SK-N-SH (cell line): ENCODE measurements at regions not wholly inside any gene's neighbourhood (a gene's known extent, or its start where the extent isn't known, plus 50 kb on each side); places are given as distances from the start of the nearest gene placed in this dataset.

ENCODE experiments used
- CTCF ChIA-PET: fragments of 300-600, 350-600 bp; formaldehyde crosslinking; extraction: SDS; loops from one replicate; lab custom pipeline; 2021; lab: Yijun Ruan, JAX
- POLR2A ChIA-PET: fragments of 350-600 bp; sonication (Branson Sonifier 250); formaldehyde crosslinking; extraction: SDS; loops from one replicate; lab custom pipeline; 2020; ENCODE audit warnings: antibody characterized with exemption, inconsistent platforms; lab: Yijun Ruan, JAX
- DNase-seq: peaks from one replicate; pipeline ENCODE4 v3.0.0; 2012
- H2AFZ ChIP-seq: fragments of 200-600 bp; sonication (generic); 2 replicates; pipeline ENCODE4 v1.8.1; 2016; ENCODE audit warnings: antibody characterized with exemption, mild to moderate bottlenecking, low read depth
- H3F3A ChIP-seq: fragments of 200-600 bp; sonication (generic); replicated peaks from 2 replicates; pipeline ENCODE3; 2016; ENCODE audit warnings: antibody characterized with exemption, mild to moderate bottlenecking; ENCODE audit not compliant: insufficient read depth
- H3K27ac ChIP-seq, 2 experiments: fragments of 200-500 bp in 1 of 2; fragments of 200-600 bp in 1 of 2; sonication (Bioruptor generic) in 1 of 2; sonication (generic), shearing (Covaris generic) in 1 of 2; 2 replicates each; pipeline versions ENCODE4 v1.5.1 to v1.6.1; 2014 to 2016; ENCODE audit warnings: low read depth in 2 of 2, inconsistent platforms in 1 of 2, low read length in 1 of 2, mild to moderate bottlenecking in 1 of 2, mixed read lengths in 1 of 2
- H3K27me3 ChIP-seq: fragments of 200-600 bp; sonication (generic), shearing (Covaris generic); 2 replicates; pipeline ENCODE4 v1.6.1; 2016; ENCODE audit warnings: mixed run types; ENCODE audit not compliant: insufficient read depth
- H3K36me3 ChIP-seq, 2 experiments: fragments of 200-500 bp in 1 of 2; fragments of 200-600 bp in 1 of 2; sonication (Bioruptor generic) in 1 of 2; sonication (generic) in 1 of 2; replicated peaks in 1 of 2; 2 replicates each; pipeline versions ENCODE3 to v1.5.1; 2014 to 2016; ENCODE audit warnings: low read length in 1 of 2, mild to moderate bottlenecking in 1 of 2; ENCODE audit not compliant: insufficient read depth in 2 of 2, control insufficient read depth in 1 of 2
- H3K4me1 ChIP-seq, 2 experiments: fragments of 200-500 bp in 1 of 2; fragments of 200-600 bp in 1 of 2; sonication (Bioruptor generic) in 1 of 2; sonication (generic), shearing (Covaris generic) in 1 of 2; 2 replicates each; pipeline versions ENCODE4 v1.5.1 to v1.6.1; 2014 to 2016; ENCODE audit warnings: low read depth in 1 of 2, low read length in 1 of 2, mixed run types in 1 of 2; ENCODE audit not compliant: insufficient read depth in 2 of 2, control insufficient read depth in 1 of 2
- H3K4me2 ChIP-seq: fragments of 200-600 bp; sonication (generic), shearing (Covaris generic); 2 replicates; pipeline ENCODE4 v1.6.1; 2017; ENCODE audit warnings: mixed run types
- H3K4me3 ChIP-seq, 2 experiments: fragments of 200-500 bp in 1 of 2; fragments of 200-600 bp in 1 of 2; sonication (Bioruptor generic) in 1 of 2; sonication (generic), shearing (Covaris generic) in 1 of 2; 2 replicates each; pipeline versions ENCODE4 v1.5.1 to v1.8.1; 2014 to 2016; ENCODE audit warnings: low read depth in 2 of 2, inconsistent platforms in 1 of 2, low read length in 1 of 2, mild to moderate bottlenecking in 1 of 2, mixed read lengths in 1 of 2, moderate library complexity in 1 of 2
- H3K79me2 ChIP-seq: fragments of 200-600 bp; sonication (generic); 2 replicates; pipeline ENCODE4 v1.8.1; 2017; ENCODE audit warnings: mild to moderate bottlenecking; ENCODE audit not compliant: insufficient read depth
- H3K9ac ChIP-seq: fragments of 200-600 bp; sonication (generic); 2 replicates; pipeline ENCODE4 v1.6.1; 2017; ENCODE audit warnings: mixed run types
- H3K9me2 ChIP-seq: fragments of 200-600 bp; sonication (generic); 2 replicates; pipeline ENCODE4 v1.6.1; 2017; ENCODE audit warnings: mixed run types
- H3K9me3 ChIP-seq: fragments of 200-600 bp; sonication (generic); 2 replicates; pipeline ENCODE4 v1.6.1; 2017; ENCODE audit warnings: mixed run types, mild to moderate bottlenecking, moderate library complexity
- H4K20me1 ChIP-seq: fragments of 200-600 bp; sonication (generic); 2 replicates; pipeline ENCODE4 v1.6.1; 2017; ENCODE audit warnings: mild to moderate bottlenecking, mixed run types; ENCODE audit not compliant: insufficient read depth
- ELF1 ChIP-seq: IDR thresholded peaks from 2 replicates; pipeline ENCODE4 v1.4.0; 2012
- EZH2phosphoT487 ChIP-seq: fragments of 200-600 bp; sonication (generic); IDR thresholded peaks from 2 replicates; pipeline ENCODE4 v1.6.1; 2017; ENCODE audit warnings: low read depth, mixed run types, mild to moderate bottlenecking, antibody characterized with exemption, moderate library complexity, borderline replicate concordance
- FOXM1 ChIP-seq: IDR thresholded peaks from 2 replicates; pipeline ENCODE4 v1.4.0; 2012; ENCODE audit warnings: low read depth, mild to moderate bottlenecking
- GATA2 ChIP-seq: sonication (generic); formaldehyde crosslinking; IDR thresholded peaks from 2 replicates; pipeline ENCODE4 v1.5.0; 2020; ENCODE audit warnings: mild to moderate bottlenecking, missing genetic modification reagents
- JUND ChIP-seq: IDR thresholded peaks from 2 replicates; pipeline ENCODE4 v1.4.0; 2012
- MEF2A ChIP-seq: IDR thresholded peaks from 2 replicates; pipeline ENCODE4 v1.4.0; 2012; ENCODE audit warnings: low read depth, borderline replicate concordance
- POLR2AphosphoS5 ChIP-seq: IDR thresholded peaks from 2 replicates; pipeline ENCODE4 v1.6.1; 2012; ENCODE audit warnings: low read depth, low read length
- RCOR1 ChIP-seq: fragments of 150-350 bp; IDR thresholded peaks from 2 replicates; pipeline ENCODE4 v1.6.1; 2017; ENCODE audit warnings: antibody characterized with exemption, low read length
- RFX5 ChIP-seq: IDR thresholded peaks from 2 replicates; pipeline ENCODE4 v1.6.1; 2012; ENCODE audit warnings: mild to moderate bottlenecking, improper control_type of control experiment, low read length
- RXRA ChIP-seq: IDR thresholded peaks from 2 replicates; pipeline ENCODE4 v1.4.0; 2012; ENCODE audit warnings: low read depth, mild to moderate bottlenecking, borderline replicate concordance
- SIN3A ChIP-seq: IDR thresholded peaks from 2 replicates; pipeline ENCODE4 v1.6.1; 2012; ENCODE audit warnings: low read depth, mild to moderate bottlenecking, low read length, moderate library complexity, borderline replicate concordance
- SMC3 ChIP-seq: IDR thresholded peaks from 2 replicates; pipeline ENCODE4 v1.6.1; 2012; ENCODE audit warnings: low read depth, low read length, improper control_type of control experiment
- TAF1 ChIP-seq: IDR thresholded peaks from 2 replicates; pipeline ENCODE4 v1.6.1; 2012; ENCODE audit warnings: low read depth, mild to moderate bottlenecking, low read length, moderate library complexity, borderline replicate concordance
- TCF12 ChIP-seq: IDR thresholded peaks from 2 replicates; pipeline ENCODE4 v1.4.0; 2012
- WGBS: methylation state at CpG from one replicate; pipeline ENCODE4 v1.1.6; 2017; ENCODE audit warnings: low lambda C conversion rate; 5-methylcytosine and 5-hydroxymethylcytosine counted together
- TF ChIP-seq, protein P1 (sequence below): IDR thresholded peaks from 2 replicates; pipeline ENCODE4 v1.4.0; 2012; ENCODE audit warnings: low read depth
- TF ChIP-seq, protein P2 (sequence below): fragments of 150-350 bp; IDR thresholded peaks from 2 replicates; pipeline ENCODE4 v1.6.1; 2017; ENCODE audit warnings: antibody characterized with exemption, low read length, low read depth, borderline replicate concordance
- TF ChIP-seq, protein P3 (sequence below): fragments of 150-350 bp; IDR thresholded peaks from 2 replicates; pipeline ENCODE4 v1.6.1; 2016; ENCODE audit warnings: mild to moderate bottlenecking, low read depth, low read length
- TF ChIP-seq, protein P4 (sequence below): fragments of 200-600 bp; sonication (generic); IDR thresholded peaks from 2 replicates; pipeline ENCODE4 v1.6.1; 2017; ENCODE audit warnings: antibody characterized with exemption, mild to moderate bottlenecking, moderate library complexity
- TF ChIP-seq, protein P5 (sequence below): IDR thresholded peaks from 2 replicates; pipeline ENCODE4 v1.4.0; 2012; ENCODE audit warnings: low read depth, borderline replicate concordance

DNA sequence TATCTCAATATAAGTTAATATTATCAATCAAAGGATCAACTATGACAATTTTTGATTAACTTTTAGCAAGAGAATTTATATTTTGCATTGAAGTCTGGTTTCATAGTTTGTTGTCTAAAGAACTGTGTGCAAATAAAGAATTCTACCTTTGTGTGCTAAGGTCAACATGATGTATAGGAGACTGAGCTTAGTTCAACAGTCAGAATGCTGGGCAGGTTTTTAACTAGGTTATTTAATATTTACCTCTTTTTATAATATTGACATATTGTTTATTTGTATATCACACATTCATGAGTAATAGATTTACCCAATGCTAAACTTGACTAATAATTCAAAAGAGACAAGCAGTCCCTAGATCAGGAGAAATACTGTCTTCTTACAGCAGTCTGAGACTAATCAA lies 831.4 kb downstream of the DSC3 start:
- TF ChIP-seq POLR2AphosphoS5 = no peak
- TF ChIP-seq GATA2 (CRISPR knock-in tag) = no peak
- no peak for TF ChIP-seq SIN3A
- TF ChIP-seq, protein P1, sequence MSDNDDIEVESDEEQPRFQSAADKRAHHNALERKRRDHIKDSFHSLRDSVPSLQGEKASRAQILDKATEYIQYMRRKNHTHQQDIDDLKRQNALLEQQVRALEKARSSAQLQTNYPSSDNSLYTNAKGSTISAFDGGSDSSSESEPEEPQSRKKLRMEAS = no peak
- TF ChIP-seq SMC3 = no peak
- TF ChIP-seq ELF1 = no peak
- TF ChIP-seq, protein P2, sequence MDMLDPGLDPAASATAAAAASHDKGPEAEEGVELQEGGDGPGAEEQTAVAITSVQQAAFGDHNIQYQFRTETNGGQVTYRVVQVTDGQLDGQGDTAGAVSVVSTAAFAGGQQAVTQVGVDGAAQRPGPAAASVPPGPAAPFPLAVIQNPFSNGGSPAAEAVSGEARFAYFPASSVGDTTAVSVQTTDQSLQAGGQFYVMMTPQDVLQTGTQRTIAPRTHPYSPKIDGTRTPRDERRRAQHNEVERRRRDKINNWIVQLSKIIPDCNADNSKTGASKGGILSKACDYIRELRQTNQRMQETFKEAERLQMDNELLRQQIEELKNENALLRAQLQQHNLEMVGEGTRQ = no peak
- TF ChIP-seq FOXM1 = no peak
- TF ChIP-seq RXRA = no peak
- no peak for TF ChIP-seq TCF12
- TF ChIP-seq TAF1 = no peak
- TF ChIP-seq, protein P3, sequence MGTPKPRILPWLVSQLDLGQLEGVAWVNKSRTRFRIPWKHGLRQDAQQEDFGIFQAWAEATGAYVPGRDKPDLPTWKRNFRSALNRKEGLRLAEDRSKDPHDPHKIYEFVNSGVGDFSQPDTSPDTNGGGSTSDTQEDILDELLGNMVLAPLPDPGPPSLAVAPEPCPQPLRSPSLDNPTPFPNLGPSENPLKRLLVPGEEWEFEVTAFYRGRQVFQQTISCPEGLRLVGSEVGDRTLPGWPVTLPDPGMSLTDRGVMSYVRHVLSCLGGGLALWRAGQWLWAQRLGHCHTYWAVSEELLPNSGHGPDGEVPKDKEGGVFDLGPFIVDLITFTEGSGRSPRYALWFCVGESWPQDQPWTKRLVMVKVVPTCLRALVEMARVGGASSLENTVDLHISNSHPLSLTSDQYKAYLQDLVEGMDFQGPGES = no peak
- no peak for TF ChIP-seq EZH2phosphoT487
- no peak for TF ChIP-seq RCOR1
- no peak for TF ChIP-seq JUND
- TF ChIP-seq MEF2A = no peak
- TF ChIP-seq RFX5 = no peak
- CTCF ChIA-PET = no interaction called here

DNA sequence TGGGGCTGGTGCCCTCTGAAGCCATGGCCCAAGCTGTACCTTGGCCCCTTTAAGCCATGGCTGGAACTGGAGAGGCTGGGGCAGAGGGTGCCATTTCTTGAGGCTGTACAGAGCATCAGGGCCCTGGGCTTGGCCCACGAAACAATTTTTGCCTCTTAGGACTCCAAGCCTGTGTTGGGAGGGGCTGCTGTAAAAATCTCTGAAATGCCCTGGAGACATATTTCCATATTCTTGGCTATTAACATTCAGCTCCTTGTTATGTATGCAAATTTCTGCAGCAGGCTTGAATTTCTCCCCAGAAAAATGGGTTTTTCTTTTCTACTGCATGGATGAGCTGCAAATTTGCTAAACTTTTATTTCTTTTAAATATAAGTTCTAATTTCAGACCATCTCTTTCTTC lies 834.0 kb downstream of the DSC3 start:
- Histone ChIP-seq H3F3A (no peaks in the 10 kb centered on the region), H3K4me1 (peaks cover 0 to 4% of the 10 kb centered on the region in 2 experiments; a peak in 1 of 4 replicates), H3K4me2 (no peak overlapping the region), H3K4me3 (no peak overlapping the region), H3K79me2 (no peaks in the 10 kb centered on the region), H3K9ac (no peak overlapping the region), H4K20me1 (no peaks in the 10 kb centered on the region), H3K27ac (no peak overlapping the region), H3K9me3 (no peaks in the 10 kb centered on the region), H3K9me2 (no peaks in the 10 kb centered on the region), H3K27me3 (no peaks in the 10 kb centered on the region), H3K36me3 (no peaks in the 10 kb centered on the region), H2AFZ (no peak overlapping the region)
- no peak for TF ChIP-seq FOXM1
- TF ChIP-seq, protein P4, sequence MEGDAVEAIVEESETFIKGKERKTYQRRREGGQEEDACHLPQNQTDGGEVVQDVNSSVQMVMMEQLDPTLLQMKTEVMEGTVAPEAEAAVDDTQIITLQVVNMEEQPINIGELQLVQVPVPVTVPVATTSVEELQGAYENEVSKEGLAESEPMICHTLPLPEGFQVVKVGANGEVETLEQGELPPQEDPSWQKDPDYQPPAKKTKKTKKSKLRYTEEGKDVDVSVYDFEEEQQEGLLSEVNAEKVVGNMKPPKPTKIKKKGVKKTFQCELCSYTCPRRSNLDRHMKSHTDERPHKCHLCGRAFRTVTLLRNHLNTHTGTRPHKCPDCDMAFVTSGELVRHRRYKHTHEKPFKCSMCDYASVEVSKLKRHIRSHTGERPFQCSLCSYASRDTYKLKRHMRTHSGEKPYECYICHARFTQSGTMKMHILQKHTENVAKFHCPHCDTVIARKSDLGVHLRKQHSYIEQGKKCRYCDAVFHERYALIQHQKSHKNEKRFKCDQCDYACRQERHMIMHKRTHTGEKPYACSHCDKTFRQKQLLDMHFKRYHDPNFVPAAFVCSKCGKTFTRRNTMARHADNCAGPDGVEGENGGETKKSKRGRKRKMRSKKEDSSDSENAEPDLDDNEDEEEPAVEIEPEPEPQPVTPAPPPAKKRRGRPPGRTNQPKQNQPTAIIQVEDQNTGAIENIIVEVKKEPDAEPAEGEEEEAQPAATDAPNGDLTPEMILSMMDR = no peak
- TF ChIP-seq MEF2A = no peak
- no peak for TF ChIP-seq RFX5
- TF ChIP-seq JUND = no peak
- TF ChIP-seq, protein P1 = no peak
- no peak for TF ChIP-seq TCF12
- no peak for TF ChIP-seq POLR2AphosphoS5
- TF ChIP-seq RCOR1 = no peak
- TF ChIP-seq, protein P5, sequence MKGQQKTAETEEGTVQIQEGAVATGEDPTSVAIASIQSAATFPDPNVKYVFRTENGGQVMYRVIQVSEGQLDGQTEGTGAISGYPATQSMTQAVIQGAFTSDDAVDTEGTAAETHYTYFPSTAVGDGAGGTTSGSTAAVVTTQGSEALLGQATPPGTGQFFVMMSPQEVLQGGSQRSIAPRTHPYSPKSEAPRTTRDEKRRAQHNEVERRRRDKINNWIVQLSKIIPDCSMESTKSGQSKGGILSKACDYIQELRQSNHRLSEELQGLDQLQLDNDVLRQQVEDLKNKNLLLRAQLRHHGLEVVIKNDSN = no peak
- ChIA-PET CTCF (no interaction called here), POLR2A (no interaction called here)
- no peak for DNase-seq
- WGBS = 13% methylated on average over 1 of the region's 1 CpG

More for the DNA sequence above, 831.4 kb downstream of the DSC3 start:
- Histone ChIP-seq H3K9ac (no peak overlapping the region), H3K27ac (no peak overlapping the region), H4K20me1 (no peaks in the 10 kb centered on the region), H3K27me3 (no peaks in the 10 kb centered on the region), H3K4me1 (peaks cover 0 to 4% of the 10 kb centered on the region in 2 experiments; a peak in 1 of 4 replicates), H2AFZ (no peak overlapping the region), H3K4me3 (no peak overlapping the region), H3K36me3 (no peaks in the 10 kb centered on the region), H3F3A (no peaks in the 10 kb centered on the region), H3K9me3 (no peaks in the 10 kb centered on the region), H3K4me2 (no peak overlapping the region), H3K9me2 (no peaks in the 10 kb centered on the region), H3K79me2 (no peaks in the 10 kb centered on the region)
- no peak for DNase-seq
- POLR2A ChIA-PET = no interaction called here
